Erythroblast (primary cell): ENCODE measurements at regions not wholly inside any gene's neighbourhood (a gene's known extent, or its start where the extent isn't known, plus 50 kb on each side); places are given as distances from the start of the nearest gene placed in this dataset.

ENCODE experiments used
- GATA1 ChIP-seq: IDR thresholded peaks from 2 replicates; pipeline ENCODE4 v1.6.1; 2011; ENCODE audit warnings: low read depth, mild to moderate bottlenecking, control low read depth, low read length, moderate library complexity
- POLR2A ChIP-seq: IDR thresholded peaks from 2 replicates; pipeline ENCODE4 v1.6.1; 2011; ENCODE audit warnings: mild to moderate bottlenecking, low read length

DNA sequence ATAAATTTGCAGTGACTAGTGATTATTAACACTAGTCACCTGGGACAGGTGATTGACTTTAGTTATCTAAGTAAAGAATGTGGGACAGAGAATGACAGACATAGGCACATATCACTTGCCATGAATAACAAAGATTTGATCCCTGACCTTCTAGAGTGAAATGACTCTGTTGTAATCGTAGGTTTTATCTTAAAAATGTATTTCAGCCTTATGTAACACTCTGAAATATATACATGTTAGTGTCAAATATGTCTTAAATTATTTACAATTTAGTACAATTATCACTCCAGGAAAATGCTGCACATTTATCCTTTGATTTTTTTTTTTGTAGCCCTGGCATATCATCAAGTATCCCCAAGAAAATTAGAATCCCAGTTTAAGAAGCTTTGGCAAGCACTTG, 186.4 kb upstream of the PTGFR start:
- TF ChIP-seq GATA1 (no peak), POLR2A (no peak)
